GM18502 (cell line): ENCODE measurements at regions not wholly inside any gene's neighbourhood (a gene's known extent, or its start where the extent isn't known, plus 50 kb on each side); places are given as distances from the start of the nearest gene placed in this dataset.
"Not testable (repeated sequence)": the region's sequence is repeated elsewhere in the genome, so short reads cannot be mapped to it uniquely, and the experiment has no call there.

ENCODE experiments used
- ATAC-seq: cut with Tn5 transposase; IDR thresholded peaks from one replicate; pipeline ENCODE4 v1.9.1; 2021; ENCODE audit warnings: mild to moderate bottlenecking; ENCODE audit not compliant: unreplicated experiment, poor library complexity

- ATAC-seq = not testable (repeated sequence)
Measured at GRCh38 chr5:124836314-124836713, 89.9 kb upstream of the ZNF608 start.

- ATAC-seq = no peak
Measured at GRCh38 chr5:124839371-124839998, 93.0 kb upstream of the ZNF608 start.

GRCh38 chr5:124841829-124842712 lies 95.6 kb upstream of the ZNF608 start:
- no peak for ATAC-seq

DNA sequence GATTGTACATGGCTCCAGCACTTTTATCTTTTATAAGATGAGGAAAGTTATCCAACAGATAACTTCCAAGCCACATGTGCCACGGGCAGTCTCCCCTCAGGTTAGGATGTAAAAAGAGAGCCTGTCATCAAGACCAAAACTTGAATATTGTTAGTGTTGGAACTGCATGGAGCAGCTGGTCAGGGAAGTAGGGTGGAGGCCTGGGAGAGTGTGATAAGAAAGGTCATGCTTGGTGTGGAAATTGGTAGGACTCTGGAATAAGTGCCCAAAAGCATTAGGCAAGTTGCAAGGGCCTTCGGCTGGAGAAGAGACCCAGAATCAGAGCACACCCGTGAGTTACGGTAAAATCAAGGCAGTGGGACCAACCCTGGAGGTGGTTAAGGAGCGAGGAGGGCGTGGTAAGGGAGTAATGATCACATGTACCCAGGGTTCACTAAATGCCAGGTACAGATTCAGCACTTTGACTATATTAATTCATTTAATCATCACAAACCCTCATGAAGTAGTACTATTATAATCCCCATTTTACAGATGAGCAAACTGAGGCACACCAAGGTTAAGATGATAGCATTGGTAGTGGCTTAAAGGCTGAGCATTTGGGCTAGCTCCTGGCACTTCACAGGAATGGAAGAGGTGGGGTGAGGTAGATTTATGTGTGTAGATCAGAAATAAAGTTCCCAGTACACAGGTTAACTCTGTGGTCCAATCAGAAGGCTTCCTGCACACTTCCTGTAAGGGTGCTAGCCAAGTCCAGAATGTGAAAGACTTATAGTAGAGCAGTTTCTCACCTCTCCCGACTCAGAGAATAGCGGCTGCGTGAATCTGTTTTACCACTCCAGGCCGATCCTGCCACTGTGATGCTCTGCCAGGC lies 96.5 kb upstream of the ZNF608 start:
- ATAC-seq = no peak

GRCh38 chr5:124843596-124843899 lies 97.1 kb upstream of the ZNF608 start:
- no peak for ATAC-seq

GRCh38 chr5:124844371-124844920 lies 98.0 kb upstream of the ZNF608 start:
- no peak for ATAC-seq

DNA sequence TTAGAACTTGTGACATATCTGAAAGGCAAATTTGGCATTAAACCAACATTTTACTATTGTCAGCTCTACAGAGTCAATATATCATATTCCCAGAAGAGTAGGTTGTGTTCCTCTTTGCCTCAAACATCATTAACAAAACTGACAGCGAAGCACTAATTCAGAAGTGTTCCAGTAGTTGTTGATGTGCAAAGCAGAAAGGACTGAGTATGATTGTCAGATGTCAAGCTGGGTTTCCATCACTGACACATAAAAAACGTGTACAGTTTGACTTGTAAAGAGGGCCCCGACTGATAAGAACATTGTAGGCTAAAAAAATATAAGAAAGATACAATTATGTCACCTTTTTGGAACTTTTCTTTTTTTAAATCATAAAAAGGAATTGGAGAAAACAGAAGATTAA lies 101.5 kb upstream of the ZNF608 start:
- no peak for ATAC-seq

DNA sequence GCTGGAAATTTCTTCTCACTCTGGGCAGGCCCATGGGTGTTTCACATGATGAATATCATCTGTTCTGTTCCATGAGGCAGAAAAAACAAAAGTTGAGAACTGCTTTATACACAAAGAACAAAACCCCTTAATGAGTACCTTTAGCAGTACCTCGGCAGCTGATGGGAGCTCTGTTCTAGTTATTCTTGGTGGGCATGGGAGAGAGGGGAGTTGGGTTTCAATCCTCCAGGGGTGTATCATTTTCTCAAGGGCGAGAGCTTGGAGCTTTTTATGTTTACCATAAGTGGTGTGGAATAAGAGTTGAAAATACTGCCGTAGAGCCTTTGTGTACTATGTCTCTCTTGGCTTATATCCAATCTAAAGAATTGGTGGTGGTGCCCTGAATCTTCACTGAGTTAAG lies 103.3 kb upstream of the ZNF608 start:
- ATAC-seq = no peak

DNA sequence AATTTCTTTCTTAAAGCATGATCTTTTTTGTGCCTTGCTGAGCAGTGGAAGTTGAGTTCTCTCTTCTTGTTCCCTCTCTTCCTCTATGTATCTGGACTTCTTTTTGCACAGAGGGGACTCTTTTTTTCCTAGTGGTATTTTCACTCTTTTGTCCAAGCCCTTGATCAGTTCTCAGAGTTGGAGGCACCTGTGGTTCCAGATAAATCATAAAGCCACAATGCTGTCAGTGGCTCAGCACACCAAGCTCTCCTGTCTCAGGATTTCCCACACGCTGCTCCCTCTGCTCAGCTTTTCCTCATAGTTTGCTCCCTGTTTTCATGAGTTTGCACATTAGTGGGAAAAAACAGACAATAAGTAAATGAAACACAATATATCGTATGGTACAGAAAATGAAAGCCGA lies 110.3 kb upstream of the ZNF608 start:
- ATAC-seq = no peak

DNA sequence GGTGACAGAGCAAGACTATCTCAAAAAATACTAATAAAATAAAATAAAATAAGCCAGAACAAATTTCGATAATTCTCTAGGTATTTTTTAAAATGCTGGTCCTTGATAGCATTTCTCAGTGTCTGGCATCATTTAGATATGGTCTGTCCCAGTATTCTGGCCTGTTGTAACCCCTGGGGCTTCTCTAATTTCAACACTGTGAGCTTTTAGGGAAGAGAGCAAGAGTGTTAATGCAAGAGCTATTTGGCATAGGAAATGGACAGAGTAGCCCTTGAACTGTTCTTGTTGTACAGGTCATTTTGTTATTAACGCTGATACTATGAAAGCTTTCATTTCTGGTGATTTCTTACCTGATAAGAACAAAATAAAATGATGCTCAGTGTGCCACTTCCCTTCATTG lies 112.2 kb upstream of the ZNF608 start:
- no peak for ATAC-seq

GRCh38 chr5:124859027-124859426 lies 112.6 kb upstream of the ZNF608 start:
- no peak for ATAC-seq

DNA sequence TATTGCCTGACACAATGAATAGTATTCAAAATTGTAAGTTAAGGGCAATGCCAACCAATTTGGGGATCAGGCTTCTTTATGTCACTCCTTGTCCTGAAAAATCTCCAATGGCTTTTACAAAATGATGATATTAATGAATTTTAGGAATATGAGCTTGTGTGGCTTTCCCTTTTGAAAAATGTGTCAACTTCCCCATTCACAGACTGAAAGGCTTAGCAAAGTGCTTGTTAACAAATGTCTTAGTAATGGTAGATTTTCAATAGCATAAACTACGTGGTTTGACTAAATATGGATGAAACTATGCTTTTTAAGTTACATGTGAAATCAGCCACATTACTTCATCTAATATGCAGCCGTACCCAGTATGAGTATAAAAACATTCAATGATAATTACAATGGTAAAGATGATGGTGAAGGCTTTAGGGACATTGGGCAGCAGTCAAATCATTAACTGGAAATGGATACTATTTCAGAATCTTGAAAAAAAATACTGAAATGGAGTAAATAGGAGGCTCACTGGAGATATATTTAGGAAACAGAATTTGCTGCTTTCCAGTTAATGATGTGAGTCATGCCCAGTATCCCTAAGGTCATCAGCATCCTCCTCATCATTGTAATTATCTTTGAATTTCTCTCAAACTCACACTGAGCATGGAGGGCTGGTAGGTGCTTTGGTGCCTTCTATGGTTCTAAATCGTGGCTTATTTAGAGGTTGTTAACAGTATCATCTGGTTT lies 113.3 kb upstream of the ZNF608 start:
- no peak for ATAC-seq

GRCh38 chr5:124860291-124860655 lies 113.8 kb upstream of the ZNF608 start:
- no peak for ATAC-seq

DNA sequence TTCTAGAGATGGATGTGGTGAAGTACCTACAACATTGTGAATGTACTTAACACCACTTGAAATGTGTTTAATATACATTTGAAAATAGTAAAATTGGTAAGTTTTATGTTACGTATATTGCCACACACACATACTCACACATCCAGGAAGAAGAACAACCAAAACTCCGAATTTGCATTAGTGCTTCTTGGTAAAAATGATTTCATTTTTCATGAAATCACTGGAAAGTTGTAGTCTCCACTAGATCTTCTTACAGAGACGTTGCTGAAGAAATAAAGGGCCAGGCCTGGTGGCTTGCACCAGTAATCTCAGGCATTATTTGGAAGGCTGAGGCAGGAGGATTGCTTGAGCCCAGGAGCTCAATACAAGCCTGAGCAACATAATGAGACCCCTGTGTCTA lies 118.6 kb upstream of the ZNF608 start:
- no peak for ATAC-seq

DNA sequence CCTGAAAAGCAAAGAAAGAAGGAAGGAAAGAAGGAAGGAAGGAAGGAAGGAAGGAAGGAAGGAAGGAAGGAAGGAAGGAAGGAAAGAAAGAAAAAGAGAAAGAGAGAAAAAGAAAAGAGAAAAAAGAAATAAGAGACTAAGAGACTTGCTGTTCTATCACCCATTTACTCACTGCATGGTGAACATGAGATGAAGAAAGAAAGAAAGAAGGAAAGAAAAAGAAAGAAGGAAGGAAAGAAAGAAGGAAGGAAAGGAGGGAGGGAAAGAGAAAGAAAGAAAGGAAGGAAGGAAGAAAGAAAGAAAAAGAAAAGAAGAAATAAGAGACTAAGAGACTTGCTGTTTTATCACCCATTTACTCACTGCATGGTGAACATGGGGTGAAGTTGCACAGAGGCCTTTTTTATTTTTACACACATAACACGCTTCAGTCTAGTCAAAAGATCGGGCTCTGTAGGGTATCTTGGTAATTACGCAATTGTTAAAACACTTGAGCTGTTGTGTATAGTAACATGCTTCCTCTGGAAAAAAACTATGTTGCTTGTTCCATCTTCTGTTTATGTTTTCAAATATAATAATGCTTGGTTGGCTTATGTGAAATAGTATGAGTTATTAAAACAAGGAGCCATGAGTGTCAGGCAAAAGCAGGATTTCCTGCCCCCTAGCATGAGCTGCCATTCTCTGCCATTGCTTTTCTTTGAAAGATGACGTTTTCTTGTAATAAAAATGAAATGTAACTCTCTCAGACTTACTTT lies 119.3 kb upstream of the ZNF608 start:
- ATAC-seq = no peak

- no peak for ATAC-seq
Measured at GRCh38 chr5:124866355-124867136, 120.1 kb upstream of the ZNF608 start.

DNA sequence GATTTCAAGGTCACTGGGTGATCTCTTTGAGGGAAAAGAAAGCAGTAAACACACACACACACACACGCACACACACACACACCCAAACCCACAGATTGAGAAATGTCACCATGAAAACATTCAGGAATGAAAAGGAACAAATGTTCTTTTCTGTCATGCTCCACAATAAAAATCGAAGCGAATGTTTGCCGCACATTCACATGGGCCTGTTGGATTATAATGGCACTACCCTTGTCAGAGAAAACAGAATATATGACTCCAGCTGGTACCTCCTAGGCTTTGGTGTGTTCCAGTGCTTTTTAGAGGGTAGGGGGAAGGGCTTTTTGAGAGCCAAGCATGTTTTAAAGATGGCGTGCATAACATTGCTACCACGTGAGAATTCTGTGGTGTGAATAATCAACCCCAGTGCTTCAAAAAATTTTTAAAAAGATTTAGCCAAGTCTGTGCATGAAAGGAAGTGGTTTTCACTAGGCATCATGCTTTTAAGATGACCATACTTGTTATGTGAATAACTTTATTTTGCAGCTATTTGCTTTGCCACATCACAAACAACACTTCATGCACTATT lies 120.8 kb upstream of the ZNF608 start:
- no peak for ATAC-seq

- no peak for ATAC-seq
Measured at GRCh38 chr5:124868676-124869075, 122.2 kb upstream of the ZNF608 start.
